ENCODE measurements at regions not wholly inside any gene's neighbourhood (a gene's known extent, or its start where the extent isn't known, plus 50 kb on each side); places are given as distances from the start of the nearest gene placed in this dataset.

GRCh38 chr15:70151462-70151861 is 53.7 kb upstream of the TLE3 start:
- TF ChIP-seq, protein P1, sequence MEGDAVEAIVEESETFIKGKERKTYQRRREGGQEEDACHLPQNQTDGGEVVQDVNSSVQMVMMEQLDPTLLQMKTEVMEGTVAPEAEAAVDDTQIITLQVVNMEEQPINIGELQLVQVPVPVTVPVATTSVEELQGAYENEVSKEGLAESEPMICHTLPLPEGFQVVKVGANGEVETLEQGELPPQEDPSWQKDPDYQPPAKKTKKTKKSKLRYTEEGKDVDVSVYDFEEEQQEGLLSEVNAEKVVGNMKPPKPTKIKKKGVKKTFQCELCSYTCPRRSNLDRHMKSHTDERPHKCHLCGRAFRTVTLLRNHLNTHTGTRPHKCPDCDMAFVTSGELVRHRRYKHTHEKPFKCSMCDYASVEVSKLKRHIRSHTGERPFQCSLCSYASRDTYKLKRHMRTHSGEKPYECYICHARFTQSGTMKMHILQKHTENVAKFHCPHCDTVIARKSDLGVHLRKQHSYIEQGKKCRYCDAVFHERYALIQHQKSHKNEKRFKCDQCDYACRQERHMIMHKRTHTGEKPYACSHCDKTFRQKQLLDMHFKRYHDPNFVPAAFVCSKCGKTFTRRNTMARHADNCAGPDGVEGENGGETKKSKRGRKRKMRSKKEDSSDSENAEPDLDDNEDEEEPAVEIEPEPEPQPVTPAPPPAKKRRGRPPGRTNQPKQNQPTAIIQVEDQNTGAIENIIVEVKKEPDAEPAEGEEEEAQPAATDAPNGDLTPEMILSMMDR (IDR thresholded peaks at IDR 0.05), result no peak
- TF ChIP-seq POLR2A (IDR thresholded peaks at IDR 0.05), result no peak
- TF ChIP-seq POLR2AphosphoS5 (IDR thresholded peaks at IDR 0.05; ENCODE audit: insufficient read depth in 1 of 2, low read depth in 1 of 2), result no peak
